HG03066 (cell line): ENCODE measurements at regions not wholly inside any gene's neighbourhood (a gene's known extent, or its start where the extent isn't known, plus 50 kb on each side); places are given as distances from the start of the nearest gene placed in this dataset.

Experiments
- ATAC-seq: cut with Tn5 transposase; IDR thresholded peaks from one replicate; pipeline ENCODE4 v1.9.1; 2021; ENCODE audit warnings: low read depth; ENCODE audit not compliant: unreplicated experiment

GRCh38 chr11:88448131-88448670 is 110.7 kb upstream of the CTSC start:
- ATAC-seq: no peak

GRCh38 chr11:88447281-88447680 is 109.7 kb upstream of the CTSC start:
- ATAC-seq: no peak

- no peak for ATAC-seq
These were observed 101.8 kb upstream of the CTSC start for GRCh38 chr11:88439356-88439755.

DNA sequence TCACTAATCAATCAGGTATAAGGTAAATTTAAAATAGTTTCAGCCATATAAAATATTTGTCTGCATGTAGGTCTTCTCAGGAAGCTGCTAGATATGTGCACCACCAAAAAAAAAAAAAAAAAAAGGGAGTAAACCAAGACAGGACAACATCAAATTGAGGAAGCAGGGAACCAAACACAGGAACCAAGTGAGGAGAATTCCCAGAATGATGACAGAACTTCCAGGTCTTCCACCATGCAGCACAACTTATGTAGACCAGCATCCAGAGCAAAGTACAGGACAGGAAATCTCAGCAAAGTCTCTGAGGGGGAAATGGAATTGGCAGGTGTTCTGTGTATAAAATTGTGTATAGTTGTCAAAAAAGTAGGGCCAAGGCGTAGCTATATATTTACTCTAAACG is 101.2 kb upstream of the CTSC start:
- ATAC-seq: no peak

DNA sequence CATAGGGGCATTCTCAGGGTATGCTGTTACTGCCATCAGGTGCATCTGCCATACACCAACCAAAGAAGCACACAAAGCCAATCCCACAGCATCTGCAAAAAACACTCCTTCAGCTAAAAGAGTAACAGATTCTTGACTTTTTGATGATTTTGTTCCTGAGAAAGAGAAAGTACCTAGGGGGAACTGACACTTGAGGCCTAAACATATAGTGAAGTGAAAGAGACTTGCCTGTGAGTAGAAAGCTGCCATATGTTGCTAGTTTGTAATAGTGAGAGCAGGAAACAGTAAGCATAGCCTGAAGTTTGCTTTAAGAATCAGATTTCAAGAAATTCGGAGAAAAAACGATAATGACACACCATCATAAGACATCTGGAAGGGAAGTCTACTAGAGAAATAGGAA is 97.9 kb upstream of the CTSC start:
- ATAC-seq: peak; percentile 99

GRCh38 chr11:88434333-88434976 is 96.9 kb upstream of the CTSC start:
- no peak for ATAC-seq

GRCh38 chr11:88433536-88434230 is 96.1 kb upstream of the CTSC start:
- ATAC-seq: no peak

- ATAC-seq: no peak
These were observed 94.3 kb upstream of the CTSC start for GRCh38 chr11:88431675-88432341.

DNA sequence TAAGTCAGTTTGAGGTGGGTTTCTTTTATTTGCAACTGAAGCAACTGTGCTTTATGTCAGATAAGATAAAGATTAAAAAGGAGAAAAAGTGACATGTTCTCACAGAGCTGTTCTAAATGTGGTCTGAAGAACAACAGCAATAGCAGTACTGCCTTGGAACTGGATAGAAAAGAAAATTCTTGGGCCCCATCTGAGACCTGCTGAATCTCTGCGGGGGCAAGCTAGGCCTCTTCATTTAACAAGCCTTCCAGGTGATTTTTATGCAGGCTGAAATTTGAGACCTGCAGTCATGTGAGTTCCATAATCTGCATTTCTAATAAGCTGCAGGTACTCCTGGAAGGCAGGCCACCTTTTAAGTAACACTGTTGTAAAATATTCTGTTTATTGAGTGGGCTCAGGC is 91.4 kb upstream of the CTSC start:
- no peak for ATAC-seq

GRCh38 chr11:88427719-88428118 is 90.2 kb upstream of the CTSC start:
- no peak for ATAC-seq

- ATAC-seq: no peak
These were observed 87.3 kb upstream of the CTSC start for GRCh38 chr11:88424881-88425280.

- ATAC-seq: peak; percentile 74
These were observed 84.0 kb upstream of the CTSC start for GRCh38 chr11:88421530-88421929.

DNA sequence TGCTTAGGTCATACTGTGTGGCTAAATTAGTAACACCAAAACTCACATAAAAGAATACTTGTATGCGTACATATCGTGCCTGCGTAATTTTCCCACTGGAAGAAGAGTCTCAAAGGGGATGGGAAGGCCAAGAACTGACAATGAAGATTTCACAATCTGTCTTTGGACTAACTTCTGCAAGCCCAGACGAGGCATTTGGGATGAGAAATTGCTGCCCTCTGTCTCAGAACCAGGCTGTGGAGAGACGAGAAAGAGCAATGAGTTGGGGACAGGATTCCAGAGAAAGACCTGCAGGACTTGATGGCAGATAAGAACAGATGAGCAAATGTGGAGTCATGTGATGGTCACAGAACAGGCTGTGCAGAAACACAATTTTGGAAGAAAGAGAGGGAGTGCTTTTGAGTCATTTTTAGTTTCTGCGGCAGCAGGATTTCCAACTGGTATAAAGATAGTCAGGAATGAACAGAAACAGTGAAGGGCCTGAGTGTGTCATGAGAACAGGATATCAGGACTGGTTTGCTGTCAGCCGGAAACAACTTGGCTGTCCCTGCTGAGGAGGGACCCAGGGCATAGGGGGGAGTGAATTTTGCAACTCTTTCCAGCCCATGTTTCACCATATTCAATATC is 82.7 kb upstream of the CTSC start:
- no peak for ATAC-seq

DNA sequence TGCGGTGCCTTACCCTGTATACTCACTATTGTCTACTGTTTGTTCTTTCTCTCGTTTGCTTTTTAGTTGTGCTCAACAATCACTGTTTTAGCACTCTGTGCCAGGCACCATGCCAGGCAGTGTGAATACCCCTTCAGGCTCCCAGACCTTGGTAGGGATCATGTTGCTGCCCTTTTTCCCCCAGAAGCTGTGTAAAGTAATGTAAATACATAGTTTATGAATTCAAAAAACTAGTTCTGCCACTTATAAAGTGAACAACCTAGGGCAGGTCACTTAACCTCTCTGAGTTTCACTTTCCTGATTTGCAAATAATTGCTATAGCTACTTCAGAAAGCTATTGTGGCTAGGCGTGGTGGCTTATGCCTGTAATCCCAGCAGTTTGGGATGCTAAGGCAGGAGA is 81.0 kb upstream of the CTSC start:
- no peak for ATAC-seq

DNA sequence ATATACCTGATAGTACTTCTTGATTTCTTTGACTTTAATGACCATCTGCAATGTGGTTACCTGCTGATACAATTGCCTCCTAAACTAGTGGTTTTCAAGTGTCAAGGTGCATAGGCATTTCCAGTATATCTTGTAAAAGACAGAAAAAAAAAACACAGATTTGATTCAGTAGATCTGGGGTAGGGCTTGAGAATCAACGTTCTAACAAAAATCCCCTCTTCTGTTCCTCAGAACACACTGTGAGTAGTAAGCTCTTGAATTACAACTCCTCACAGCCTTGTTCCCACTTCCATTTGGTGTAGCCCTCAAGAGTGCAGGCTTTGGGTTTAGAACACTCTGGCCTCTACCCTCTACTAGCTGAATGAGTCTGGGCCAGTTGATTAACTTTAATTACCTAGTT is 78.0 kb upstream of the CTSC start:
- ATAC-seq: no peak

DNA sequence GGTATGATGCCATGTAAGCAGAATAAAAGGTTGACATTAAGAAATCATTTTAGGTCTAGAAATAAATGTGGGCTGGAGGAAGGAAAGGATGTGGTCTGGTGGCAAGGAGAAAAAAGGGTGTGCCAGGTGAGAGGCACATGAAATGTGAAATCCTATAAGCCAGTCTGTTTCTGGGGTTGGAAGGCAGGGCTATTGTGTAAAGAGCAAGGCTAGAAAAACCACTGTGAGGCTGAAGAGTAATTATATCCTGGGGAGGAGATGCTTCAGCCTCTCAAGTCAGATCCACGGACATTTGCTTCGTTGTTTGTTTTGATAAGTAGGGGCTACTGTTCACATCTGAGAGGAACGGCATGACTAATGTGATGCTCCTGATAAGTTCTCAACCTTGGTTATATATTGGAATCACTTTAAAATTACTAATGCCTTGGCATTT is 77.5 kb upstream of the CTSC start:
- ATAC-seq: peak; percentile 27

DNA sequence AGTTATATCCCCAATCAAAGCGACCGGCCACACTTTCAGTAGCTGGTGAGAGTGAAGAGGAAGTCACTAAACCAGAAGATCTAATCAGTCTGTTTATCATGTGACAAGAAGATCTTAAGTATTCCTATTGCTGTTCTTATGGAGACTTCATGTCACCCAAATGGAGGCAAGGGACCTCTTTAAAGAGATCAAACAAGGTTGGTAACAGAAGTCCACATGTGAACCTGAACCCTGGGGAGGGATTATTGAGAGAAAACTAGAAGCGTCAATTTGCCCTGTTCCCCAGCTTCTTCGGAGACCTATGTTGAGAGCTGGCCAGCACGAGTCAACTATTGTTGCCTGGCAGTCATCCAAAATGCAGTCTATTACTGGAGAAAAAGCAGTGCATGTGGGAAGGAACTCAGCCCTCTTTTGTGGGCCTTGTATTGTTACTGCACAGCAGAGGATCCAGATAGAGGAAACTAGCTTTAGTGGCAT is 76.9 kb upstream of the CTSC start:
- ATAC-seq: peak; percentile 59

- ATAC-seq: no peak
These were observed 73.7 kb upstream of the CTSC start for GRCh38 chr11:88411265-88411664.

DNA sequence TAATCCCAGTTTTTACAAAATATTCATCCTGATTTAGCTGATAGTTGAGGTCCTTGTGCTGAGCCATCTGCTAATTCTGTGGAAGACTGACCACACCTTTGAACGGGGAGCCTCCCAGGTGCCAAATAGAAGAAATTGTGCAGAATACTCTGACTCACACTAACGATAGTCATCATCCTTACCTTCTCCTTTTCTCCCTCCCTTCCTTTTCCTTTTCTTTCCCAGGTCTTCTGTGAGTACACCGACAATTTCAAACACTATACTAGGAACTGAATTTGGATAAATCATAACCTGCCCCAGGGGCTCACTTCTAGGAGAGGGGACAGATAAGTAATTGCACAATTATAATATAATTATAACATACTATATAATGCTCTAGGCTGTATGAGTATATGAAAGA is 73.1 kb upstream of the CTSC start:
- no peak for ATAC-seq

DNA sequence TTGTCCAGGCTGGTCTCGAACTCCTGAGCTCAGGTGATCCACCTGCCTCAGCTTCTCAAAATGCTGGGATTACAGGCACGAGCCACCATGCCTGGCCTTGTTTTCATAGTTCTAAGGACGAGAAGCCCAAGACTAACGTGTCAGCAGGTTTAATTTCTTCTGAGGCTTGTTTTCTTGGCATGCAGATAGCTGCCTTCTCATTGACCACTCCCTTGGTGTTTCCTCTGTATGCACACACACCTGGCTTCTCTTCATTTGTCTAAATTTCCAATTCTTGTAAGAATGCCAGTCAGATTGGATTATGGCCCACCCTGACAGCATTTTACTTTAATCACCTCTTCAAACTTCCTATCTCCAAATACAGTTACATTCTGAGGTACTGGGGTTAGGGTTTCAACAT is 72.5 kb upstream of the CTSC start:
- ATAC-seq: no peak

DNA sequence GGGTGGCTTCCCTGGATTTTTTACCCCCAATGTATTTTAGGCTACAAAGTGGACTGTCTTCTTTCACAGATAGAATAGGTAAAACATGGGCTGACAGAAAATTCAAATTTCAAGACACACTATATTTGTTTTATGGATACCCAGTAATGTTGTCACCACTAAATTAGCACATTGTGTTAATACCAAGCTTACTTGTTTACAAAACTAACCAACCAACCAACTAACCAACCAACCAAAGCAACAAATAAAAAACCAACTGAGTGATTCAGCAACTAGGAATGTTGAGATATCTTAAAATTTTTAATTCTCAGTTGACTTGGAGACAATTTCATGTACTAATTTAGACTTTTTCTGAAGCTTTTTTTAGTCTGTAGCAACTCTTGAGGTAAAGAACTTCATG is 69.3 kb upstream of the CTSC start:
- ATAC-seq: no peak
